ENCODE measurements at regions not wholly inside any gene's neighbourhood (a gene's known extent, or its start where the extent isn't known, plus 50 kb on each side); places are given as distances from the start of the nearest gene placed in this dataset.
"Not testable (repeated sequence)": the region's sequence is repeated elsewhere in the genome, so short reads cannot be mapped to it uniquely, and the experiment has no call there.

DNA sequence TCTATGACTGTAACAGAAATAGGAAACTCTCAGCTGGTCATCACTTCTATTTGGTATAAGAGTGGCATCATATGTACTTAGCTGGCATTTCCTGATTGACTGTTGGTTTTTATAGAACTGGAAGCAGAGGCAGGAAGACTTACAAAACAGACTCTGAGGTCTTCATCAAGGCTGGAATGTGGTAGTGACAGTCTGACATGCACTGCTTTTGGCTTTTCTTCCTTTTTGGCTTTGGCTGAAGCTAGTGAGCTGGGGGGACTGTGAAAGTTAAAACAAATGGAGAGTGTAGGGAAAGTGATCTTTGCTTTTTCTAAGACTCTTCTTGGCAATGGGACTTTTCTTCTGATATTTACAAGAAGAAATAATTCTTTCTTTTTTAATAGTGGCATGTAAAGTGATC, 121.1 kb upstream of the SLC4A4 start:
- Histone ChIP-seq H3K27ac (no peak overlapping the region), H3K4me1 (replicated peaks in 1 of 2) (no peaks in the 10 kb centered on the region), H3K9me3 (replicated peaks in 1 of 3) (no peaks in the 10 kb centered on the region), H3K27me3 (no peaks in the 10 kb centered on the region), H3K4me3 (no peak overlapping the region), H3K36me3 (replicated peaks in 1 of 2) (no peaks in the 10 kb centered on the region)
- DNase-seq: no peak
- TF ChIP-seq CTCF (IDR thresholded peaks at IDR 0.05): no peak
- intact Hi-C loops (cut with DNase I): no loop called here

DNA sequence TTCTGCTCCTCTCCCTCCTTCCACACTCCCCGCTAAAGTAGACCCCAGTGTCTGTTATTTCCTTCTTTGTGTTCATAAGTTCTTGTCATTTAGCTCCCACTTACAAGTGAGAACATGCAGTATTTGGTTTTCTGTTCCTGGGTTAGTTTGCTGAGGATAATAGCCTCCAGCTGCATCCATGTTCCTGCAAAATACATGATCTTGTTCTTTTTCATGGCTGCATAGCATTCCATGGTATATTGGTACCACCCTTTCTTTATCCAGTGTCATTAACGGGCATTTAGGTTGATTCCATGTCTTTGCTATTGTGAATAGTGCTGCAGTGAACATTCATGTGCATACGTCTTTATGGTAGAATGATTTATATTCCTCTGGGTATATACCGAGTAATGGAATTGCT, 118.0 kb upstream of the SLC4A4 start:
- H3K4me3 ChIP-seq; H3K27ac ChIP-seq; H3K4me1 ChIP-seq (replicated peaks in 1 of 2); H3K36me3 ChIP-seq (replicated peaks in 1 of 2); DNase-seq; H3K9me3 ChIP-seq (replicated peaks in 1 of 3); H3K27me3 ChIP-seq: not testable (repeated sequence)
- intact Hi-C loops (cut with DNase I): loop anchor here in 1 of 2 donors (10.0 kb wide), 1 partner anchor 494 kb away; no protein-coding TSS in a partner anchor
- WGBS, 4 donors: 79 to 91% (median 82%) methylated on average over 4 of the region's 4 CpGs

DNA sequence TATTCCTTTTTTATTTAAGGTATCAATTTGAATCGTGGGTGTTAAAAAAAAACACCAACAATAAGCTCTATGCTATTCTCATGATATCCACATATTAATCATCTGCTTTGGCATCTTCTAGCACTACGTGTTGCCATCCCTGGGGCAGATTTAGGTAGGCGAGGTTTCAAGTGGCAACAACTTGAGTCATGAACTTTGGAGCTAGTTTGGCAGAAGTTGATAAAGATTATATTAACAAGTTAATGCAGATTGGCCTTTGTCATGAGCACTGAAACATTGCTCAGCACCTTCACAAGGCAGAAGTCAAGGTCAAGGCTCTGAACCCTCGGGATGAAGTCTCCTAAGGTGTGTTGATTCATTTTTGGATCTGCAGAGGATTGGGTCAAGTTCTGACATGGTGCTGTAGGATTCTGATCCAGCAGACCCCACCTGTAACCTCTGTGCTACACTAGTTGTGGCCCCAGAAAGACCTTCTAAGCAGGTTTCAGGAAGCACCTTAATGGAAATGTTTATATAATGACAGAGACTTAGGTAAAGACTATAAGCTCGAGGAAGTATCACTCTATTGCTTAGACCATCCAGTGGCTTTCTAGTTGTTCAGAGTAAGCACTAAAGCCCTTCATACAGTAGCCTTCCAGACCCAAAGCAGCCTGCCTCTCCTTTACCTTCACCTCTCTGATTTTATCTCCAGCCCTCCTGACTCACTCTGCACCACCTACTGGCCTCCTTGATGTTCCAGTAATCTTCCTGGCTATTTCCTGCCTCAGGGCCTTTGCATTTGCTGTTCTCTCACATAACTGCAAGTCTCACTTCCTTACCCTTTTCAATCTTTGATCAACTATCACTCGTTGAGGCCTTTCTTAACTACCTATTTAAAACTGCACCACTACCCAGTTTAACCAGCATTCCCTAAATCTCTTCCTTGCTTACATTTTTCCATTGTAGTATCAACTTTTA, 117.0 kb upstream of the SLC4A4 start:
- intact Hi-C loops (cut with DNase I): loop anchor here in 1 of 2 donors (10.0 kb wide), 1 partner anchor 493 kb away; no protein-coding TSS in a partner anchor
- H3K27ac ChIP-seq: no peak overlapping the region
- no peaks in the 10 kb centered on the region for H3K9me3 ChIP-seq (replicated peaks in 1 of 3)
- WGBS, 4 donors: 60 to 70% (median 65%) methylated on average over 6 of the region's 6 CpGs
- H3K36me3 ChIP-seq (replicated peaks in 1 of 2): no peaks in the 10 kb centered on the region
- no peaks in the 10 kb centered on the region for H3K27me3 ChIP-seq
- no peak for DNase-seq
- no peak overlapping the region for H3K4me3 ChIP-seq
- no peaks in the 10 kb centered on the region for H3K4me1 ChIP-seq (replicated peaks in 1 of 2)
- TF ChIP-seq CTCF (IDR thresholded peaks at IDR 0.05) (no peak), POLR2A (IDR thresholded peaks at IDR 0.05) (no peak)

DNA sequence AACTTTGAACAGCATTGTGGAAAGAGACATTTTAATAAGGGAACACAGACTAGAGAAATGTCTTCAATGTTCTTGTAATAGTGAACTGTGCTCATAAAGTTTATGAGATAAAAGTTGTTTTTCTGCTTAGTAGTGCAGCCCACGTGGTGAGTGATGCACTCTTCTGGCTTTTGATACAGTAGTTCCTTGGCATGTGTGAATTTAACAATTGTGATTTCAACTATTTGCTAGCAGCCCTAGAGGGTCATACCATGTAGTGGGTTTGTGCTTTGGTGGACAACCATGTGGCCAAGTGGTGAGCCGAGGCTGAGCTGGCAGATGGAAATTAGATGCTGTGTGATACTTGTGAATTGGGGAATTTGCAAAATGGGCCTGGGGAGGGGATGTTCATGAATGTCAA, 116.2 kb upstream of the SLC4A4 start:
- H3K36me3 ChIP-seq (replicated peaks in 1 of 2): no peaks in the 10 kb centered on the region
- DNase-seq: no peak
- TF ChIP-seq POLR2A (IDR thresholded peaks at IDR 0.05) (no peak), CTCF (IDR thresholded peaks at IDR 0.05) (no peak)
- no peak overlapping the region for H3K27ac ChIP-seq
- no peak overlapping the region for H3K4me3 ChIP-seq
- no peaks in the 10 kb centered on the region for H3K4me1 ChIP-seq (replicated peaks in 1 of 2)
- no peaks in the 10 kb centered on the region for H3K9me3 ChIP-seq (replicated peaks in 1 of 3)
- 71 to 88% (median 80%) methylated on average over 2 of the region's 2 CpGs for WGBS, 4 donors
- intact Hi-C loops (cut with DNase I): loop anchor here in 1 of 2 donors (10.0 kb wide), 1 partner anchor 492 kb away; no protein-coding TSS in a partner anchor
- H3K27me3 ChIP-seq: no peaks in the 10 kb centered on the region
